ENCODE measurements at regions not wholly inside any gene's neighbourhood (a gene's known extent, or its start where the extent isn't known, plus 50 kb on each side); places are given as distances from the start of the nearest gene placed in this dataset.

- no peak for DNase-seq (ENCODE audit: low read depth in 1 of 2, low spot score in 1 of 2)
- Histone ChIP-seq H3K27me3 (ENCODE audit: insufficient read depth, poor library complexity, severe bottlenecking) (no peaks in the 10 kb centered on the region), H3K4me3 (replicated peaks; ENCODE audit: insufficient read depth, low read length) (no peak overlapping the region), H3K27ac (replicated peaks) (no peak overlapping the region)
- TF ChIP-seq GABPA (IDR thresholded peaks at IDR 0.05; ENCODE audit: low read depth) (no peak), CTCF (IDR thresholded peaks at IDR 0.05; ENCODE audit: insufficient read depth, low read length) (no peak), POLR2AphosphoS5 (IDR thresholded peaks at IDR 0.05; ENCODE audit: low read depth) (no peak), REST (IDR thresholded peaks at IDR 0.05; ENCODE audit: insufficient replicate concordance, low read depth) (no peak)
Observed at GRCh38 chr3:76565496-76566210, 474.2 kb upstream of the ROBO2 start.

- Histone ChIP-seq H3K27me3 (ENCODE audit: insufficient read depth, poor library complexity, severe bottlenecking) (no peaks in the 10 kb centered on the region), H3K27ac (replicated peaks) (no peak overlapping the region), H3K4me3 (replicated peaks; ENCODE audit: insufficient read depth, low read length) (no peak overlapping the region)
- no peak for DNase-seq (ENCODE audit: low read depth in 1 of 2, low spot score in 1 of 2)
- TF ChIP-seq CTCF (IDR thresholded peaks at IDR 0.05; ENCODE audit: insufficient read depth, low read length) (no peak), REST (IDR thresholded peaks at IDR 0.05; ENCODE audit: insufficient replicate concordance, low read depth) (no peak), POLR2AphosphoS5 (IDR thresholded peaks at IDR 0.05; ENCODE audit: low read depth) (no peak), SPI1 (IDR thresholded peaks at IDR 0.05; ENCODE audit: borderline replicate concordance, low read depth) (no peak), GABPA (IDR thresholded peaks at IDR 0.05; ENCODE audit: low read depth) (no peak)
Observed at GRCh38 chr3:76566211-76566534, 473.7 kb upstream of the ROBO2 start.

- H3K27me3 ChIP-seq (ENCODE audit: insufficient read depth, poor library complexity, severe bottlenecking), result no peaks in the 10 kb centered on the region
- DNase-seq (ENCODE audit: low read depth in 1 of 2, low spot score in 1 of 2), result no peak
- no peak overlapping the region for H3K4me3 ChIP-seq (replicated peaks; ENCODE audit: insufficient read depth, low read length)
- TF ChIP-seq CTCF (IDR thresholded peaks at IDR 0.05; ENCODE audit: insufficient read depth, low read length) (no peak), REST (IDR thresholded peaks at IDR 0.05; ENCODE audit: insufficient replicate concordance, low read depth) (no peak), GABPA (IDR thresholded peaks at IDR 0.05; ENCODE audit: low read depth) (no peak), SPI1 (IDR thresholded peaks at IDR 0.05; ENCODE audit: borderline replicate concordance, low read depth) (no peak)
- no peak overlapping the region for H3K27ac ChIP-seq (replicated peaks)
Observed at GRCh38 chr3:76566904-76567303, 473.0 kb upstream of the ROBO2 start.

All from HL-60 (cell line).